Activated T-cell treated with anti-CD3 and anti-CD28 coated beads, Interleukin-2, amount 50 U/mL, for 4 hours (primary cell): ENCODE measurements at regions not wholly inside any gene's neighbourhood (a gene's known extent, or its start where the extent isn't known, plus 50 kb on each side); places are given as distances from the start of the nearest gene placed in this dataset.

Experiments
- ATAC-seq, 2 donors: fragments of 200-7000 bp; cut with Tn5 transposase; one replicate each; pipeline ENCODE4 v1.10.0; 2021
- DNase-seq: peaks from one replicate; pipeline ENCODE4 v3.0.0-alpha.2; 2020
- H3K27me3 Mint-ChIP-seq: one replicate; pipeline ENCODE4 v1.8.0; 2021; ENCODE audit warnings: low read depth, mixed read lengths
- H3K36me3 Mint-ChIP-seq: one replicate; pipeline ENCODE4 v1.8.0; 2022; ENCODE audit warnings: mixed read lengths; ENCODE audit not compliant: insufficient read depth
- H3K4me1 Mint-ChIP-seq: one replicate; pipeline ENCODE4 v1.8.0; 2021; ENCODE audit warnings: low read depth, mixed read lengths
- H3K4me3 Mint-ChIP-seq: one replicate; pipeline ENCODE4 v1.8.0; 2021; ENCODE audit warnings: mild to moderate bottlenecking, moderate library complexity, mixed read lengths
- H3K9me3 Mint-ChIP-seq: one replicate; pipeline ENCODE4 v1.8.0; 2021; ENCODE audit warnings: mixed read lengths

- no peaks in the 10 kb centered on the region for H3K27me3 Mint-ChIP-seq
- peaks cover 6% of the 10 kb centered on the region for H3K9me3 Mint-ChIP-seq
- no peaks in the 10 kb centered on the region for H3K4me1 Mint-ChIP-seq
- ATAC-seq (no peak), DNase-seq (no peak)
- H3K36me3 Mint-ChIP-seq: no peaks in the 10 kb centered on the region
- no peak overlapping the region for H3K4me3 Mint-ChIP-seq
Measured at GRCh38 chr10:24149640-24150039, 59.3 kb upstream of the KIAA1217 start.

- Mint-ChIP-seq H3K36me3 (no peaks in the 10 kb centered on the region), H3K9me3 (peaks cover 3% of the 10 kb centered on the region), H3K4me1 (no peaks in the 10 kb centered on the region), H3K4me3 (no peak overlapping the region), H3K27me3 (no peaks in the 10 kb centered on the region)
- no peak for DNase-seq
- ATAC-seq: no peak
Measured at GRCh38 chr10:24150853-24151252, 58.1 kb upstream of the KIAA1217 start.

GRCh38 chr10:24152270-24152669 lies 56.7 kb upstream of the KIAA1217 start:
- ATAC-seq: no peak
- H3K4me3 Mint-ChIP-seq: no peak overlapping the region
- H3K36me3 Mint-ChIP-seq: no peaks in the 10 kb centered on the region

GRCh38 chr10:24153031-24153430 lies 55.9 kb upstream of the KIAA1217 start:
- Mint-ChIP-seq H3K4me3 (no peak overlapping the region), H3K9me3 (peaks cover 5% of the 10 kb centered on the region), H3K36me3 (no peaks in the 10 kb centered on the region), H3K27me3 (no peaks in the 10 kb centered on the region), H3K4me1 (no peaks in the 10 kb centered on the region)
- DNase-seq (no peak), ATAC-seq (no peak)

More at GRCh38 chr10:24152270-24152669, 56.7 kb upstream of the KIAA1217 start:
- H3K9me3 Mint-ChIP-seq: peaks cover 2% of the 10 kb centered on the region
- no peaks in the 10 kb centered on the region for H3K27me3 Mint-ChIP-seq
- H3K4me1 Mint-ChIP-seq: no peaks in the 10 kb centered on the region
- no peak for DNase-seq

GRCh38 chr10:24153537-24153936 lies 55.4 kb upstream of the KIAA1217 start:
- no peak for DNase-seq
- H3K9me3 Mint-ChIP-seq: peaks cover 10% of the 10 kb centered on the region
- no peaks in the 10 kb centered on the region for H3K4me1 Mint-ChIP-seq
- H3K27me3 Mint-ChIP-seq: no peaks in the 10 kb centered on the region
- no peak for ATAC-seq
- H3K36me3 Mint-ChIP-seq: no peaks in the 10 kb centered on the region
- no peak overlapping the region for H3K4me3 Mint-ChIP-seq

GRCh38 chr10:24156686-24157085 lies 52.3 kb upstream of the KIAA1217 start:
- H3K4me1 Mint-ChIP-seq: no peaks in the 10 kb centered on the region
- peaks cover 13% of the 10 kb centered on the region for H3K9me3 Mint-ChIP-seq
- no peaks in the 10 kb centered on the region for H3K36me3 Mint-ChIP-seq
- ATAC-seq (no peak), DNase-seq (no peak)
- no peak overlapping the region for H3K4me3 Mint-ChIP-seq
- H3K27me3 Mint-ChIP-seq: no peaks in the 10 kb centered on the region

GRCh38 chr10:24157567-24157966 lies 51.4 kb upstream of the KIAA1217 start:
- H3K36me3 Mint-ChIP-seq: no peaks in the 10 kb centered on the region
- H3K27me3 Mint-ChIP-seq: no peaks in the 10 kb centered on the region
- H3K4me1 Mint-ChIP-seq: no peaks in the 10 kb centered on the region
- H3K4me3 Mint-ChIP-seq: no peak overlapping the region
- H3K9me3 Mint-ChIP-seq: peaks cover 13% of the 10 kb centered on the region
- DNase-seq: no peak
- no peak for ATAC-seq
